IMR-90 (cell line): ENCODE measurements at regions not wholly inside any gene's neighbourhood (a gene's known extent, or its start where the extent isn't known, plus 50 kb on each side); places are given as distances from the start of the nearest gene placed in this dataset.

Experiments used
- ATAC-seq: fragments of 200-7000 bp; cut with Tn5 transposase; 2 replicates; pipeline ENCODE4 v1.9.1; 2020; ENCODE audit warnings: low read depth, mild to moderate bottlenecking, moderate library complexity
- BruUV-seq: library from RNA; stranded (reverse); fragments of 400-500 nt; replicated peaks from 2 replicates; lab custom pipeline; 2021; lab: Mats Ljungman, UMichigan
- CTCF ChIA-PET: fragments of 300-600 bp; formaldehyde crosslinking; extraction: SDS; loops from one replicate; lab custom pipeline; 2021; ENCODE audit warnings: antibody characterized with exemption; lab: Yijun Ruan, JAX
- POLR2A ChIA-PET: fragments of 300-600 bp; sonication (Branson Sonifier 250); formaldehyde crosslinking; loops from one replicate; lab custom pipeline; 2022; ENCODE audit warnings: antibody characterized with exemption; ENCODE audit not compliant: unreplicated experiment; lab: Charles Lee
- DNase-seq: peaks from one replicate; pipeline ENCODE4 v3.0.0; 2013
- H2AFZ ChIP-seq: replicated peaks from 2 replicates; pipeline ENCODE3; 2013; ENCODE audit warnings: low read length, mild to moderate bottlenecking; ENCODE audit not compliant: poor library complexity
- H2AK5ac ChIP-seq: 2 replicates; pipeline ENCODE4 v1.6.1; 2013; ENCODE audit warnings: low read depth, low read length, inconsistent platforms
- H2AK9ac ChIP-seq: replicated peaks from 2 replicates; pipeline ENCODE3; 2013; ENCODE audit warnings: mild to moderate bottlenecking, low read depth, low read length, moderate library complexity; ENCODE audit not compliant: poor library complexity
- H2BK120ac ChIP-seq: 2 replicates; pipeline ENCODE4 v1.6.1; 2013; ENCODE audit warnings: low read depth, low read length, inconsistent platforms
- H2BK15ac ChIP-seq: 3 replicates; pipeline ENCODE4 v1.6.1; 2013; ENCODE audit warnings: low read depth, low read length, inconsistent platforms
- H2BK20ac ChIP-seq: 2 replicates; pipeline ENCODE4 v1.6.1; 2013; ENCODE audit warnings: low read depth, mild to moderate bottlenecking, inconsistent platforms, low read length, moderate library complexity
- H2BK5ac ChIP-seq: 2 replicates; pipeline ENCODE4 v1.6.1; 2013; ENCODE audit warnings: mild to moderate bottlenecking, low read depth, low read length, inconsistent platforms; ENCODE audit not compliant: poor library complexity, severe bottlenecking
- H3K14ac ChIP-seq: replicated peaks from 2 replicates; pipeline ENCODE4 v1.6.1; 2013; ENCODE audit warnings: low read depth, low read length, inconsistent platforms
- H3K18ac ChIP-seq: 2 replicates; pipeline ENCODE4 v1.6.1; 2013; ENCODE audit warnings: low read depth, low read length, control low read depth
- H3K23ac ChIP-seq: 2 replicates; pipeline ENCODE4 v1.6.1; 2013; ENCODE audit warnings: low read depth, low read length, inconsistent platforms
- H3K27ac ChIP-seq: 2 replicates; pipeline ENCODE4 v1.5.1; 2013; ENCODE audit warnings: mild to moderate bottlenecking, control low read depth, low read length; ENCODE audit not compliant: insufficient read depth
- H3K27me3 ChIP-seq: 2 replicates; pipeline ENCODE4 v1.6.1; 2013; ENCODE audit warnings: low read length; ENCODE audit not compliant: control insufficient read depth, insufficient read depth
- H3K36me3 ChIP-seq: 2 replicates; pipeline ENCODE4 v1.6.1; 2013; ENCODE audit warnings: low read length, mixed read lengths; ENCODE audit not compliant: control insufficient read depth, insufficient read depth
- H3K4ac ChIP-seq: 2 replicates; pipeline ENCODE4 v1.6.1; 2013; ENCODE audit warnings: low read depth, low read length, inconsistent platforms
- H3K4me1 ChIP-seq: 2 replicates; pipeline ENCODE4 v1.6.1; 2013; ENCODE audit warnings: low read length, mixed read lengths; ENCODE audit not compliant: control insufficient read depth, insufficient read depth
- H3K4me2 ChIP-seq: 2 replicates; pipeline ENCODE4 v1.6.1; 2013; ENCODE audit warnings: low read depth, mild to moderate bottlenecking, control low read depth, low read length, moderate library complexity
- H3K4me3 ChIP-seq: 2 replicates; pipeline ENCODE4 v1.5.1; 2013; ENCODE audit warnings: low read depth, mild to moderate bottlenecking, control low read depth, low read length, moderate library complexity; ENCODE audit not compliant: insufficient read depth
- H3K56ac ChIP-seq: 2 replicates; pipeline ENCODE4 v1.6.1; 2013; ENCODE audit warnings: low read length, inconsistent platforms; ENCODE audit not compliant: insufficient read depth; ENCODE audit errors: extremely low read depth
- H3K79me1 ChIP-seq, 2 experiments: 2 replicates each; pipeline ENCODE4 v1.6.1; 2013; ENCODE audit warnings: low read length in 2 of 2, inconsistent platforms in 1 of 2, low read depth in 1 of 2
- H3K9ac ChIP-seq: 2 replicates; pipeline ENCODE4 v1.6.1; 2013; ENCODE audit warnings: low read depth, low read length, control low read depth
- H3K9me1 ChIP-seq: 2 replicates; pipeline ENCODE4 v1.6.1; 2013; ENCODE audit warnings: low read length, inconsistent platforms; ENCODE audit not compliant: insufficient read depth
- H3K9me3 ChIP-seq: 2 replicates; pipeline ENCODE4 v1.6.1; 2013; ENCODE audit warnings: low read length; ENCODE audit not compliant: control insufficient read depth, insufficient read depth
- H4K20me1 ChIP-seq: 2 replicates; pipeline ENCODE4 v1.6.1; 2013; ENCODE audit warnings: low read length, inconsistent platforms; ENCODE audit not compliant: insufficient read depth
- H4K5ac ChIP-seq: 2 replicates; pipeline ENCODE4 v1.6.1; 2013; ENCODE audit warnings: mild to moderate bottlenecking, low read depth, low read length, control low read depth
- H4K8ac ChIP-seq, 2 experiments: 2 replicates each; pipeline ENCODE4 v1.6.1; 2013; ENCODE audit warnings: low read depth in 2 of 2, low read length in 2 of 2, control low read depth in 1 of 2, inconsistent platforms in 1 of 2
- H4K91ac ChIP-seq: 2 replicates; pipeline ENCODE4 v1.6.1; 2013; ENCODE audit warnings: low read depth, low read length, inconsistent platforms; ENCODE audit not compliant: insufficient read depth
- CHD1 ChIP-seq: IDR thresholded peaks from 2 replicates; pipeline ENCODE4 v1.6.1; 2012; ENCODE audit warnings: low read depth, low read length, improper control_type of control experiment
- FOS ChIP-seq: fragments of 150-350 bp; IDR thresholded peaks from 2 replicates; pipeline ENCODE4 v1.6.1; 2016; ENCODE audit warnings: low read depth, low read length
- MAFK ChIP-seq: IDR thresholded peaks from 2 replicates; pipeline ENCODE4 v1.6.1; 2012; ENCODE audit warnings: low read depth, low read length, improper control_type of control experiment
- MAZ ChIP-seq: IDR thresholded peaks from 2 replicates; pipeline ENCODE4 v1.6.1; 2012; ENCODE audit warnings: low read depth, mild to moderate bottlenecking, low read length, improper control_type of control experiment, moderate library complexity, borderline replicate concordance
- MXI1 ChIP-seq: IDR thresholded peaks from 2 replicates; pipeline ENCODE4 v1.6.1; 2012; ENCODE audit warnings: low read depth, mild to moderate bottlenecking, low read length, moderate library complexity, borderline replicate concordance
- NFE2L2 ChIP-seq: fragments of 150-350 bp; IDR thresholded peaks from 2 replicates; pipeline ENCODE4 v1.6.1; 2016; ENCODE audit warnings: low read depth, mild to moderate bottlenecking, low read length
- POLR2A ChIP-seq: IDR thresholded peaks from 2 replicates; pipeline ENCODE4 v1.6.1; 2012; ENCODE audit warnings: mild to moderate bottlenecking, low read depth, low read length
- RAD21 ChIP-seq: IDR thresholded peaks from 2 replicates; pipeline ENCODE4 v1.6.1; 2012; ENCODE audit warnings: low read length, improper control_type of control experiment
- RCOR1 ChIP-seq: IDR thresholded peaks from 2 replicates; pipeline ENCODE4 v1.6.1; 2012; ENCODE audit warnings: mild to moderate bottlenecking, low read length, improper control_type of control experiment; ENCODE audit not compliant: insufficient replicate concordance
- SMC3 ChIP-seq: fragments of 150-350 bp; IDR thresholded peaks from 2 replicates; pipeline ENCODE4 v1.6.1; 2016; ENCODE audit warnings: low read depth, mild to moderate bottlenecking, antibody characterized with exemption, low read length, moderate library complexity
- WGBS, 2 experiments: methylation state at CpG; one replicate each; pipeline versions ENCODE4 v1.1.5 to v1.1.7; 2013; ENCODE audit warnings: missing lambda C conversion rate in 2 of 2; ENCODE audit not compliant: insufficient read length in 1 of 2; ENCODE audit errors: extremely low coverage in 2 of 2; 5-methylcytosine and 5-hydroxymethylcytosine counted together
- dilution Hi-C: fragments of 300-500 bp; cut with HindIII; formaldehyde crosslinking; loops from one replicate; pipeline ENCODE4 v1.14.3; 2018; ENCODE audit warnings: low sequenced_read_pairs; ENCODE audit not compliant: unreplicated experiment
- in situ Hi-C: fragments of 300-500 bp; cut with MboI; formaldehyde crosslinking; loops from 3 replicates; pipeline ENCODE4 v1.14.3; 2019; ENCODE audit warnings: low sequenced_read_pairs, inconsistent platforms, mixed read lengths
- intact Hi-C: fragments of 100-400 bp; cut with micrococcal nuclease; formaldehyde crosslinking; loops from 2 replicates; pipeline ENCODE4 v1.10.0; 2022
- TF ChIP-seq, protein P1 (sequence below): fragments of 150-350 bp; IDR thresholded peaks from 2 replicates; pipeline ENCODE4 v1.6.1; 2016; ENCODE audit warnings: low read depth, mild to moderate bottlenecking, low read length, moderate library complexity, borderline replicate concordance
- TF ChIP-seq, protein P2 (sequence below): fragments of 150-350 bp; IDR thresholded peaks from 2 replicates; pipeline ENCODE4 v1.6.1; 2017; ENCODE audit warnings: mild to moderate bottlenecking, antibody characterized with exemption, low read length, low read depth
- TF ChIP-seq, protein P3 (sequence below): conservative IDR thresholded peaks from 2 replicates; pipeline ENCODE4 v1.5.1; 2012; ENCODE audit warnings: mild to moderate bottlenecking, low read depth, low read length, improper control_type of control experiment

DNA sequence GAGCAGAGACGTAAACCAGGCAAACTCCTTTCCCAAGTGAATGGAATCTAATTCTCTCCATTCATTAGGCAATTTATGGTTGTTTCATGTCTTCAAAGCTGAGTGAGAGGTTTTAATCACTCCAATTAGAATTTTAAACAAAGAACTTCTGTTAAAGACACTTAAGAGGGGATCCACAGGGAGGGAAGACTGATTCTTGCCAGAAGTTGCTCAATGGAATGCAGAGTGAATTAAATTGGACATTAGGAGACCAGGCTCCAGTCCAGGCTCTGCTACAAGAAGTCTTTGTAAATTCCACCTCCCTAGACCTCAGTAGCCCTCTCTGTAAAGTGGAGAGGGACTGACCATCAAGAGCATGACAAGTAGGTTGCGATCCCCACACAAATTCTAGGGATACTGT, 130.7 kb upstream of the TMEM72 start:
- no peak overlapping the region for H3K27ac ChIP-seq
- no peak overlapping the region for H4K8ac ChIP-seq
- H3K23ac ChIP-seq, result no peak overlapping the region
- no peaks in the 10 kb centered on the region for H3K79me1 ChIP-seq
- H3K18ac ChIP-seq, result no peak overlapping the region
- H2BK20ac ChIP-seq, result no peak overlapping the region
- no peak overlapping the region for H2BK15ac ChIP-seq
- H2AK5ac ChIP-seq, result no peak overlapping the region
- no peaks in the 10 kb centered on the region for H3K36me3 ChIP-seq
- CTCF ChIA-PET, result no interaction called here
- no peak overlapping the region for H3K4me3 ChIP-seq
- no peak overlapping the region for H3K9ac ChIP-seq
- no peak overlapping the region for H3K4ac ChIP-seq
- no peak overlapping the region for H2AK9ac ChIP-seq
- H4K20me1 ChIP-seq, result no peaks in the 10 kb centered on the region
- DNase-seq (no peak), ATAC-seq (no peak)
- no peak overlapping the region for H2AFZ ChIP-seq
- no peaks in the 10 kb centered on the region for H3K9me3 ChIP-seq
- no peak overlapping the region for H3K14ac ChIP-seq
- BruUV-seq, result no TSS peak
- H4K5ac ChIP-seq, result no peak overlapping the region
- peaks cover under 1% of the 10 kb centered on the region; the same call in 1 of the 2 replicates for H3K4me1 ChIP-seq
- no peak overlapping the region for H2BK5ac ChIP-seq
- dilution Hi-C loops (no loop called here), in situ Hi-C loops (no loop called here), intact Hi-C loops (no loop called here)
- no peaks in the 10 kb centered on the region; the same call in 1 of the 2 replicates for H3K27me3 ChIP-seq
- peaks cover under 1% of the 10 kb centered on the region; the same call in 1 of the 2 replicates for H3K9me1 ChIP-seq
- TF ChIP-seq RCOR1, result no peak
- TF ChIP-seq CHD1, result no peak
- no peak for TF ChIP-seq POLR2A
- no peak for TF ChIP-seq MAZ
- no peak for TF ChIP-seq NFE2L2
- no peak for TF ChIP-seq MAFK
- TF ChIP-seq, protein P1, sequence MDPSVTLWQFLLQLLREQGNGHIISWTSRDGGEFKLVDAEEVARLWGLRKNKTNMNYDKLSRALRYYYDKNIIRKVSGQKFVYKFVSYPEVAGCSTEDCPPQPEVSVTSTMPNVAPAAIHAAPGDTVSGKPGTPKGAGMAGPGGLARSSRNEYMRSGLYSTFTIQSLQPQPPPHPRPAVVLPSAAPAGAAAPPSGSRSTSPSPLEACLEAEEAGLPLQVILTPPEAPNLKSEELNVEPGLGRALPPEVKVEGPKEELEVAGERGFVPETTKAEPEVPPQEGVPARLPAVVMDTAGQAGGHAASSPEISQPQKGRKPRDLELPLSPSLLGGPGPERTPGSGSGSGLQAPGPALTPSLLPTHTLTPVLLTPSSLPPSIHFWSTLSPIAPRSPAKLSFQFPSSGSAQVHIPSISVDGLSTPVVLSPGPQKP, result no peak
- no peak for TF ChIP-seq MXI1
- no peak for TF ChIP-seq SMC3
- no peak for TF ChIP-seq FOS
- TF ChIP-seq, protein P2, sequence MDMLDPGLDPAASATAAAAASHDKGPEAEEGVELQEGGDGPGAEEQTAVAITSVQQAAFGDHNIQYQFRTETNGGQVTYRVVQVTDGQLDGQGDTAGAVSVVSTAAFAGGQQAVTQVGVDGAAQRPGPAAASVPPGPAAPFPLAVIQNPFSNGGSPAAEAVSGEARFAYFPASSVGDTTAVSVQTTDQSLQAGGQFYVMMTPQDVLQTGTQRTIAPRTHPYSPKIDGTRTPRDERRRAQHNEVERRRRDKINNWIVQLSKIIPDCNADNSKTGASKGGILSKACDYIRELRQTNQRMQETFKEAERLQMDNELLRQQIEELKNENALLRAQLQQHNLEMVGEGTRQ, result no peak
- TF ChIP-seq, protein P3, sequence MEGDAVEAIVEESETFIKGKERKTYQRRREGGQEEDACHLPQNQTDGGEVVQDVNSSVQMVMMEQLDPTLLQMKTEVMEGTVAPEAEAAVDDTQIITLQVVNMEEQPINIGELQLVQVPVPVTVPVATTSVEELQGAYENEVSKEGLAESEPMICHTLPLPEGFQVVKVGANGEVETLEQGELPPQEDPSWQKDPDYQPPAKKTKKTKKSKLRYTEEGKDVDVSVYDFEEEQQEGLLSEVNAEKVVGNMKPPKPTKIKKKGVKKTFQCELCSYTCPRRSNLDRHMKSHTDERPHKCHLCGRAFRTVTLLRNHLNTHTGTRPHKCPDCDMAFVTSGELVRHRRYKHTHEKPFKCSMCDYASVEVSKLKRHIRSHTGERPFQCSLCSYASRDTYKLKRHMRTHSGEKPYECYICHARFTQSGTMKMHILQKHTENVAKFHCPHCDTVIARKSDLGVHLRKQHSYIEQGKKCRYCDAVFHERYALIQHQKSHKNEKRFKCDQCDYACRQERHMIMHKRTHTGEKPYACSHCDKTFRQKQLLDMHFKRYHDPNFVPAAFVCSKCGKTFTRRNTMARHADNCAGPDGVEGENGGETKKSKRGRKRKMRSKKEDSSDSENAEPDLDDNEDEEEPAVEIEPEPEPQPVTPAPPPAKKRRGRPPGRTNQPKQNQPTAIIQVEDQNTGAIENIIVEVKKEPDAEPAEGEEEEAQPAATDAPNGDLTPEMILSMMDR, result no peak
- no peak for TF ChIP-seq RAD21
- H2BK120ac ChIP-seq, result no peak overlapping the region
- no peak overlapping the region for H3K4me2 ChIP-seq
- no peak overlapping the region for H3K56ac ChIP-seq
- POLR2A ChIA-PET, result no interaction called here
- WGBS, 2 experiments, result no CpG with 5 or more reads among the region's 2 CpGs
- H4K91ac ChIP-seq, result no peak overlapping the region
